Neural progenitor cell (in vitro differentiated cells): ENCODE measurements at regions not wholly inside any gene's neighbourhood (a gene's known extent, or its start where the extent isn't known, plus 50 kb on each side); places are given as distances from the start of the nearest gene placed in this dataset.

Experiments
- DNase-seq: peaks from one replicate; pipeline ENCODE4 v3.0.0-alpha.2; 2016; ENCODE audit warnings: low spot score
- H2AFZ ChIP-seq: fragments of 200-600 bp; sonication (generic); replicated peaks from 2 replicates; pipeline ENCODE4 v1.6.1; 2016; ENCODE audit warnings: antibody characterized with exemption
- H3F3A ChIP-seq: fragments of 200-600 bp; sonication (generic); 2 replicates; pipeline ENCODE4 v1.6.1; 2016; ENCODE audit warnings: antibody characterized with exemption, low read depth
- H3K27ac ChIP-seq: fragments of 200-600 bp; sonication (generic); 2 replicates; pipeline ENCODE4 v1.5.1; 2016; ENCODE audit warnings: mild to moderate bottlenecking
- H3K27me3 ChIP-seq: fragments of 200-600 bp; sonication (generic); 2 replicates; pipeline ENCODE4 v1.6.1; 2016; ENCODE audit warnings: mild to moderate bottlenecking, moderate library complexity
- H3K36me3 ChIP-seq: fragments of 200-600 bp; sonication (generic); 2 replicates; pipeline ENCODE4 v1.5.1; 2016
- H3K4me1 ChIP-seq: fragments of 200-600 bp; sonication (generic); 2 replicates; pipeline ENCODE4 v1.6.1; 2016; ENCODE audit warnings: mixed run types
- H3K4me2 ChIP-seq: fragments of 200-600 bp; sonication (generic); 2 replicates; pipeline ENCODE4 v1.6.1; 2016
- H3K4me3 ChIP-seq: fragments of 200-600 bp; sonication (generic); 2 replicates; pipeline ENCODE4 v1.5.1; 2016
- H3K79me2 ChIP-seq: fragments of 200-600 bp; sonication (generic); 2 replicates; pipeline ENCODE4 v1.6.1; 2016; ENCODE audit warnings: low read depth
- H3K9ac ChIP-seq: fragments of 200-600 bp; sonication (generic); 2 replicates; pipeline ENCODE4 v1.6.1; 2016
- H3K9me3 ChIP-seq: fragments of 200-600 bp; sonication (generic); 2 replicates; pipeline ENCODE4 v1.5.1; 2016; ENCODE audit warnings: low read depth
- H4K20me1 ChIP-seq: fragments of 200-600 bp; sonication (generic); 2 replicates; pipeline ENCODE4 v1.6.1; 2016; ENCODE audit warnings: low read depth
- H3K27ac Mint-ChIP-seq: 3 replicates; pipeline ENCODE4 v1.8.0; 2021; ENCODE audit warnings: mixed read lengths
- H3K27me3 Mint-ChIP-seq: 2 replicates; pipeline ENCODE4 v1.8.0; 2022; ENCODE audit warnings: low read depth, mild to moderate bottlenecking, inconsistent platforms, moderate library complexity, mixed read lengths; ENCODE audit not compliant: insufficient read depth
- H3K36me3 Mint-ChIP-seq: 3 replicates; pipeline ENCODE4 v1.8.0; 2021; ENCODE audit warnings: mixed read lengths
- H3K4me1 Mint-ChIP-seq: 3 replicates; pipeline ENCODE4 v1.8.0; 2021; ENCODE audit warnings: mixed read lengths
- H3K4me3 Mint-ChIP-seq: 3 replicates; pipeline ENCODE4 v1.8.0; 2021; ENCODE audit warnings: mild to moderate bottlenecking, moderate library complexity, mixed read lengths
- H3K9me3 Mint-ChIP-seq: 3 replicates; pipeline ENCODE4 v1.8.0; 2020; ENCODE audit warnings: mixed read lengths
- EZH2 ChIP-seq: fragments of 200-600 bp; sonication (generic); IDR thresholded peaks from 2 replicates; pipeline ENCODE4 v1.6.1; 2017; ENCODE audit warnings: antibody characterized with exemption, mild to moderate bottlenecking, moderate library complexity
- EZH2phosphoT487 ChIP-seq: fragments of 200-600 bp; sonication (generic); IDR thresholded peaks from 2 replicates; pipeline ENCODE4 v1.6.1; 2017; ENCODE audit warnings: antibody characterized with exemption
- TF ChIP-seq, protein P1 (sequence below): fragments of 200-600 bp; sonication (generic); IDR thresholded peaks from 2 replicates; pipeline ENCODE4 v1.5.1; 2017; ENCODE audit warnings: antibody characterized with exemption, mild to moderate bottlenecking

DNA sequence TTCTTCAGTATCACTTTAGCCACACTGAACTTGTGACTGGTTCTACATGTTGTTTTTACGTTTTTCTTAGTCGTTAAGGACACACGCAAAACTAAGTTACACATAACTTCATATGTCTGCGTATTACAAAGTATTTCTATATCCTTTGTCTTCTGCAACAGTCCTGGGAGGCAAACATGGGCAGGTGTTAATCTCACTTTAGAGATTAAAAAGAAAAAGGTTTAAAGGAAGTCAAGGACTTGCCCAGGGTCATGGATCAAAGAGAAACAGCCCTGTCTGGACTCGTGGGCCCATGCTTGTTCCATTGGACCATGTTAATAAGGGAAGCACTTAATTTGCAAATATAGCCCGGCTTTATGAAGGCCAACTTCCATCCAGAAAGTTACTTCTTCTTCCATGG lies 98.6 kb upstream of the LPP start:
- Mint-ChIP-seq H3K4me1 (peaks cover 15% of the 10 kb centered on the region), H3K9me3 (no peaks in the 10 kb centered on the region), H3K4me3 (no peak overlapping the region), H3K27me3 (no peaks in the 10 kb centered on the region), H3K27ac (no peak overlapping the region), H3K36me3 (no peaks in the 10 kb centered on the region)
- no peaks in the 10 kb centered on the region for H3K27me3 ChIP-seq
- H3K27ac ChIP-seq = no peak overlapping the region
- no peaks in the 10 kb centered on the region for H3F3A ChIP-seq
- H3K9me3 ChIP-seq = no peaks in the 10 kb centered on the region
- no peaks in the 10 kb centered on the region for H4K20me1 ChIP-seq
- TF ChIP-seq EZH2phosphoT487 (no peak), EZH2 (no peak)
- TF ChIP-seq, protein P1, sequence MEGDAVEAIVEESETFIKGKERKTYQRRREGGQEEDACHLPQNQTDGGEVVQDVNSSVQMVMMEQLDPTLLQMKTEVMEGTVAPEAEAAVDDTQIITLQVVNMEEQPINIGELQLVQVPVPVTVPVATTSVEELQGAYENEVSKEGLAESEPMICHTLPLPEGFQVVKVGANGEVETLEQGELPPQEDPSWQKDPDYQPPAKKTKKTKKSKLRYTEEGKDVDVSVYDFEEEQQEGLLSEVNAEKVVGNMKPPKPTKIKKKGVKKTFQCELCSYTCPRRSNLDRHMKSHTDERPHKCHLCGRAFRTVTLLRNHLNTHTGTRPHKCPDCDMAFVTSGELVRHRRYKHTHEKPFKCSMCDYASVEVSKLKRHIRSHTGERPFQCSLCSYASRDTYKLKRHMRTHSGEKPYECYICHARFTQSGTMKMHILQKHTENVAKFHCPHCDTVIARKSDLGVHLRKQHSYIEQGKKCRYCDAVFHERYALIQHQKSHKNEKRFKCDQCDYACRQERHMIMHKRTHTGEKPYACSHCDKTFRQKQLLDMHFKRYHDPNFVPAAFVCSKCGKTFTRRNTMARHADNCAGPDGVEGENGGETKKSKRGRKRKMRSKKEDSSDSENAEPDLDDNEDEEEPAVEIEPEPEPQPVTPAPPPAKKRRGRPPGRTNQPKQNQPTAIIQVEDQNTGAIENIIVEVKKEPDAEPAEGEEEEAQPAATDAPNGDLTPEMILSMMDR = no peak
- peaks cover 19% of the 10 kb centered on the region for H3K4me1 ChIP-seq
- H3K79me2 ChIP-seq = no peaks in the 10 kb centered on the region
- H3K36me3 ChIP-seq = no peaks in the 10 kb centered on the region
- no peak for DNase-seq
- H3K4me3 ChIP-seq = no peak overlapping the region
- no peak overlapping the region for H2AFZ ChIP-seq
- no peak overlapping the region for H3K4me2 ChIP-seq
- H3K9ac ChIP-seq = no peak overlapping the region

DNA sequence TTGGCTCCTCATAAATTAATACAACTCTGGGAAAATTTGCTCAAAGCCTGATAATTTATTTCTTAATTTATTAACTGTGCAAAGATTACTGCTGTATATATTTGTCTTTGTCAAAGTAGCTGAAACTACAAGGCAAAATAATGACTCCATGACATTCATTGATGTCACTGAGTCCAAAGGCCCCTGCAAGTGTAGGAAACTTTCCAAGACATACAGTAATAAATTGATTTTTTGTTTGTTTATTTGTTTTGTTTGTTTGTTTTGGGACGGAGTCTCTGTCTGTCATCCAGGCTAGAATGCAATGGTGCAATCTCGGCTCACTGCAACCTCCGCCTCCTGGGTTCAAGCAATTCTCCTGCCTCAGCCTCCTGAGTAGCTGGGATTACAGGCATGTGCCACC lies 96.8 kb upstream of the LPP start:
- no peaks in the 10 kb centered on the region for H3K27me3 ChIP-seq
- H3F3A ChIP-seq = no peaks in the 10 kb centered on the region
- no peak for DNase-seq
- H3K4me3 Mint-ChIP-seq = no peak overlapping the region
- no peaks in the 10 kb centered on the region for H3K79me2 ChIP-seq
- H3K36me3 Mint-ChIP-seq = no peaks in the 10 kb centered on the region
- H3K4me2 ChIP-seq = no peak overlapping the region
- TF ChIP-seq EZH2 (no peak), EZH2phosphoT487 (no peak)
- TF ChIP-seq, protein P1 = no peak
- peaks cover 9% of the 10 kb centered on the region for H3K4me1 ChIP-seq
- no peak overlapping the region for H3K4me3 ChIP-seq
- no peak overlapping the region for H2AFZ ChIP-seq
- H3K27me3 Mint-ChIP-seq = no peaks in the 10 kb centered on the region
- peaks cover 10% of the 10 kb centered on the region for H3K4me1 Mint-ChIP-seq
- no peak overlapping the region for H3K27ac ChIP-seq
- H3K36me3 ChIP-seq = no peaks in the 10 kb centered on the region
- no peaks in the 10 kb centered on the region for H3K9me3 Mint-ChIP-seq
- no peaks in the 10 kb centered on the region for H4K20me1 ChIP-seq
- no peak overlapping the region for H3K9ac ChIP-seq
- H3K27ac Mint-ChIP-seq = no peak overlapping the region
- H3K9me3 ChIP-seq = no peaks in the 10 kb centered on the region

DNA sequence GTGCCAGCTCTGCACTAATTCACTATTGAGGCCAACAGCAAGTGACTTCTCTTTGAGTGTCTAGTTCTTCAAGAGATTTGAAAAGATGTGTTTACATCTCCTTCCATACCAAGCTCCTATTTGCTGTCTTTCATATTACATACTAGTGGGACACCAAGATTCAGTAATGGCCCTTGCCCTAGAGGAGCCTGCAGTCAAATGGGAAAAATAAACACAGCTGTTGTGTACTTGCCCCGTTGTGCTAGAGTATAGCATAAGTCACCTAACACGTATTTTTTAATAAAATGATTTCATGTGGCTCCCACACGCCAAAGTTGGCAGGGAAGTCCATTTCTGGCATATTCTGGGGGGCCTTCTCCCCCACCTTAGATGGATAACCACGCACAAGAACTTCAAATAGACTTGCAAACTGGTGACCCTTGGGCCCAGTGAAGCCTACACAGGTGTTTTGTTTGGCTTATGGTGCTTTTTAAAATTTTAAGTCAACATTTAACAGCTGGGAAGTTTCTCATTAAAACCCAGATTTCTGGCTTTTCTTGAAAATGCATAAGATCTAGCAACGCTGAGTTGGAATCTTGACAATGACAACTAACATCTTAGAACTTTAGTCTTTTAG lies 95.3 kb upstream of the LPP start:
- no peak for DNase-seq
- Mint-ChIP-seq H3K27ac (no peak overlapping the region), H3K4me3 (no peak overlapping the region), H3K4me1 (no peaks in the 10 kb centered on the region), H3K9me3 (no peaks in the 10 kb centered on the region), H3K36me3 (no peaks in the 10 kb centered on the region), H3K27me3 (no peaks in the 10 kb centered on the region)
- Histone ChIP-seq H3K36me3 (no peaks in the 10 kb centered on the region), H3F3A (no peaks in the 10 kb centered on the region), H3K79me2 (no peaks in the 10 kb centered on the region), H3K4me3 (no peak overlapping the region), H3K27me3 (no peaks in the 10 kb centered on the region), H3K4me2 (no peak overlapping the region), H3K27ac (no peak overlapping the region), H4K20me1 (no peaks in the 10 kb centered on the region), H2AFZ (no peak overlapping the region), H3K4me1 (no peaks in the 10 kb centered on the region), H3K9me3 (no peaks in the 10 kb centered on the region), H3K9ac (no peak overlapping the region)
- TF ChIP-seq EZH2phosphoT487 (no peak), EZH2 (no peak)
- TF ChIP-seq, protein P1 = no peak
